AG09319 (cell line): ENCODE measurements at regions not wholly inside any gene's neighbourhood (a gene's known extent, or its start where the extent isn't known, plus 50 kb on each side); places are given as distances from the start of the nearest gene placed in this dataset.
A peak's percentile ranks its signal among the peaks of the same experiment; 100 is the strongest.
"Not testable (repeated sequence)": the region's sequence is repeated elsewhere in the genome, so short reads cannot be mapped to it uniquely, and the experiment has no call there.

Experiments used
- DNase-seq: peaks from one replicate; pipeline ENCODE4 v3.0.0-alpha.2; 2010; ENCODE audit warnings: low read depth; ENCODE audit errors: extremely low read depth
- TF ChIP-seq, protein P1 (sequence below): IDR thresholded peaks from 2 replicates; pipeline ENCODE4 v1.5.1; 2011; ENCODE audit warnings: low read depth, mild to moderate bottlenecking, inconsistent platforms, low read length, moderate library complexity

GRCh38 chr20:30540330-30541069, 717.0 kb upstream of the DEFB115 start:
- not testable (repeated sequence) for DNase-seq

- not testable (repeated sequence) for DNase-seq
These were observed 706.2 kb upstream of the DEFB115 start for GRCh38 chr20:30551236-30551635.

GRCh38 chr20:30556797-30557196, 700.7 kb upstream of the DEFB115 start:
- DNase-seq: not testable (repeated sequence)

DNA sequence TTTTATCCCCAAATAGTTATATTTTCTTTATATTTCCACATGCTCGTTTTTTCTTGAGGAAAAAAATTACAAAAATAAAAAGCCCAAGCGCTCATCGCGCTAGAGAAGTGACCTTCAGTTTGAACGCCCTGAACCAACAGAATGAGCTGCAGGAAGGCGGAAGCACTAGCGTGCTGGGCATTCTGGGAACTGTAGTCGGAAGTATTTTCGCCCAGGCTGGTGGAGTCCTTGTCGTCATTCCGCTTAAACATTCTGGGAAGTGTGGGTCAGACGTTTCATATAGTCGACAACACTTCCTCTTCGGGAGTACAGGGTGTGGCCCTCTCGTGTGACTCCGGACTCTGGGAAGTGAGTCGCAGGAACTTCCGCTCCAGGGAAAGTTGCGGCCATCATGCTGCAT, 692.4 kb upstream of the DEFB115 start:
- not testable (repeated sequence) for DNase-seq

- DNase-seq: not testable (repeated sequence)
These were observed 687.6 kb upstream of the DEFB115 start for GRCh38 chr20:30569867-30570266.

- not testable (repeated sequence) for DNase-seq
These were observed 686.8 kb upstream of the DEFB115 start for GRCh38 chr20:30570622-30571021.

GRCh38 chr20:30574337-30574736, 683.1 kb upstream of the DEFB115 start:
- DNase-seq: not testable (repeated sequence)

DNA sequence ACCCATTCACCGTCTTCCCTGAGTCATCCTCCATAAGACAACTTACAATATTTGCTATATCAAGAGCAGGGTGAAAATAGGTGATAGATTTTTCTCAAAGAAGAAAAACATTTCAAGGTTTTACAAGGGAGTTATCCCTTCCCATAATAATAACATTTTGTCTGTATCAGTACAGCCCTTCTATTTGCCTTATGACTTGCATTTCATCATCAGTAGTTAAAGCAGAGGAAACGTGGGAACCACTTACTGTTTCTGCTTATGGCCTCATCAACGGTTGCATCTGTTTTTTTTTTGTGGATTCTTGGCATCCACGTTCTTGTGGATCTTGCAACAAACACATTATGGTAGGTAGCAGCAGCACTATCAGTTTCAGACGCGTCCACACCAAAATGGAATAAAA, 678.4 kb upstream of the DEFB115 start:
- DNase-seq: not testable (repeated sequence)

- DNase-seq: peak; percentile 22
These were observed 677.5 kb upstream of the DEFB115 start for GRCh38 chr20:30579824-30580438.

DNA sequence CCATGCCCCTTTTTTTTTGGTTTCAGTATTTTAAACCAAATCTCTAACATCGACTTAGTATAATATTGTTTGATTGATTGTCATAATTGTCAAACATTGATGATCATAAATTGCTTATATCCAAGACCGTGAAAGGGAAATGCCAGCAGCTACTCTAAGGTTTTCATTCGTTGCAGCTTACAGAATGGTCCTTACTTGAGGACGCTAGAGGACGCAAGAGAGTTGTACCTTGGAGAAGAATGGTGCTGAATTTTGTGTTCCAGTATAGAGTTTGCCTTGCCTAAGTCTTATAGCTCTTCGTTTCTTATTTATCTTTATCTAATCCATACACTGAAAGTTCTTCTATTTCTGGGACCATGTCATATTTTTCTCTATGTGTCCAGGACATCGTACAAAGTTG, 675.6 kb upstream of the DEFB115 start:
- DNase-seq: not testable (repeated sequence)

DNA sequence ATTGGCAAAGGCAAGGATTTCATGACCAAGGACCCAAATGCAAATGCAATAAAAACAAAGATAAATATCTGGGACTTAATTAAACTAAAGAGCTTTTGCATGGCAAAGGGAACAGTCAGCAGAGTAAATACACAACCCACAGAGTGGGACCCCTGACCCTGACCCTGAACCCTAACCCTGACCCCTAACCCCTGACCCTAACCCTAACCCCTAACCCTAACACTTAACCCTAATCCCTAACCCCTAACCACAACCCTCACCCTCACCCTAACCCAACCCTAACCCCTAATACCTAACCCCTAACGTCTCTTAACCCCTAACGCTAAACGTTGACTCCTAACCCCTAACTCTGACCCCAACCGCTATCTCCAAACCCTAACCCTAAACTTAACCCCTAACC, 673.1 kb upstream of the DEFB115 start:
- not testable (repeated sequence) for DNase-seq

DNA sequence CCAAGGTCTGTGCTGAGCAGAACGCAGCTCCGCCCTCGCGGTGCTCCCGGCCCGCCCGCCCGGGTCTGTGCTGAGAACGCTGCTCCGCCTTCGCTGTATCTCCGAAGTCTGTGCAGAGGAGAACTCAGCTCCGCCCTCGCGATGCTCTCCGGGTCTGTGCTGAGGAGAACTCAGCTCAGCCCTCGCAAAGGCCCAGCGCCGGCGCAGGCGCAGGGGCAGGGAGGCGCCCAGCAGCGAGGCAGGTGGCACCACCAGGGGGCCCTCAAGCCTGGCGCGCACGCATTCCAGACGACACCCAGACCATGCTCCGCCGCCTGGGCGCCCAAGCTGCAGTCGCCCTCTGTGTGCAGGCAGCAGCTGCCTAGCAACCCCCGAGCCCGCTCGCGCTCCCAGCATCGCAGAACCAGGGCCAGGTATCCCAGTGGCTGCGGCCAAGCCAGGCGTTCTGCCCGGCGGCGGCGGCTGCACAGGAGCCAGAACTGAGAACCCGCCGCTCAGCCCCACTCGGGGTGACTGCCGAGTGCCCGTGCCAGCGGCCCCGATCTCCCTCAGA, 672.1 kb upstream of the DEFB115 start:
- TF ChIP-seq, protein P1, sequence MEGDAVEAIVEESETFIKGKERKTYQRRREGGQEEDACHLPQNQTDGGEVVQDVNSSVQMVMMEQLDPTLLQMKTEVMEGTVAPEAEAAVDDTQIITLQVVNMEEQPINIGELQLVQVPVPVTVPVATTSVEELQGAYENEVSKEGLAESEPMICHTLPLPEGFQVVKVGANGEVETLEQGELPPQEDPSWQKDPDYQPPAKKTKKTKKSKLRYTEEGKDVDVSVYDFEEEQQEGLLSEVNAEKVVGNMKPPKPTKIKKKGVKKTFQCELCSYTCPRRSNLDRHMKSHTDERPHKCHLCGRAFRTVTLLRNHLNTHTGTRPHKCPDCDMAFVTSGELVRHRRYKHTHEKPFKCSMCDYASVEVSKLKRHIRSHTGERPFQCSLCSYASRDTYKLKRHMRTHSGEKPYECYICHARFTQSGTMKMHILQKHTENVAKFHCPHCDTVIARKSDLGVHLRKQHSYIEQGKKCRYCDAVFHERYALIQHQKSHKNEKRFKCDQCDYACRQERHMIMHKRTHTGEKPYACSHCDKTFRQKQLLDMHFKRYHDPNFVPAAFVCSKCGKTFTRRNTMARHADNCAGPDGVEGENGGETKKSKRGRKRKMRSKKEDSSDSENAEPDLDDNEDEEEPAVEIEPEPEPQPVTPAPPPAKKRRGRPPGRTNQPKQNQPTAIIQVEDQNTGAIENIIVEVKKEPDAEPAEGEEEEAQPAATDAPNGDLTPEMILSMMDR: peak; percentile 18
- DNase-seq: not testable (repeated sequence)

GRCh38 chr20:30586178-30586577, 671.3 kb upstream of the DEFB115 start:
- DNase-seq: not testable (repeated sequence)

DNA sequence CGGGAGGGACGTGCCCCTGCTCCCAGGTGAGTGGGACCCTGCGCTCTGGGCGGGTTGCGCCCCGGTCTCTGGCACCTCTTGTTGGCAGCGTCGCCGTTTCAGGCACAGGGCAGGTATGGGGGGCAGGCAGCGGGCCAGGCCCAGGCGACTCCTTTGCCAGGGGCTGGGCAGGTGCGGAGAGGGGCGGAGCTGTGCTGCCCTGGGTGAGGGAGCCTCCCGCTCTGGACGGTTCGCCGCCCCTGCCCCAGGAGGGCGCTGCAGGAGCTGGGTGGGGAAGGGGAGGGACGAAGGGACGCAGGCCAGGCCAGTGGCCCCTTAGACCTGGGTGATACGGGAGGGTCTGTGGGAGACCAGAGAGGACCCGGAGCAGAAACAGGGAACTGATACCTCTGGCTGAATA, 663.9 kb upstream of the DEFB115 start:
- TF ChIP-seq, protein P1: no peak
- no peak for DNase-seq
